ENCODE measurements at regions not wholly inside any gene's neighbourhood (a gene's known extent, or its start where the extent isn't known, plus 50 kb on each side); places are given as distances from the start of the nearest gene placed in this dataset.

DNA sequence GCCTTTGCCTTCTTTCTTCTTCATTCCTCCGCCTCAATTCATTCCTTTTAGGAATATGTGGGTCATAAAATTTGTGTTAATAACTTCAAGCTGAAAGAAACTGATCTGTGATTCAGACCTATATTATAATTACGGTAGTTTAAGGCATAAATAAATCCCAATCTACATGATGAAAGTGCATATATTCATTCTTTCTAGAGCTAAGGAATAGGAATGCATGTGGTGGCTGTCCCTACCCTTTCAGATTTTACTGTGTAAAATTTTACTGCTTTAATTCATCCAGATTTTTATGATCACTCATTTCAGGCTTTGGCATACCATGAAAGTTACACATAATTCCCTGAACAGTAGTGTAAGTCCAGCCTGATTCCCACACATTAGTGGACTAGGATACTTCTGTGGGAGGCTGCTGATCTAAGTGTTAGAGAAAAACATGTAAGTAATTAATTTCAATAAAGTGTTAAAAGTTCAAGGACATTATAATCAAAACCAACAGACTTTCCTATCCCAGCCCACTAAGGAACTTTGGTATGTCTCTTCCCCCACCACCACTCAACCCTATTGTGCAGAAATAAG lies 83.1 kb downstream of the HINT1 start:
- TF ChIP-seq TAF1 (IDR thresholded peaks at IDR 0.05; ENCODE audit: borderline replicate concordance, low read depth, low read length) = no peak
- TF ChIP-seq POLR2A (IDR thresholded peaks at IDR 0.05; ENCODE audit: low read depth, low read length) = no peak
